Cardiac muscle cell (in vitro differentiated cells and primary cell): ENCODE measurements at regions not wholly inside any gene's neighbourhood (a gene's known extent, or its start where the extent isn't known, plus 50 kb on each side); places are given as distances from the start of the nearest gene placed in this dataset.
"Not testable (repeated sequence)": the region's sequence is repeated elsewhere in the genome, so short reads cannot be mapped to it uniquely, and the experiment has no call there.

Experiments
- DNase-seq, 2 donors: peaks; one replicate each; pipeline versions ENCODE4 v3.0.0 to v3.0.0-alpha.2; 2010 to 2017; ENCODE audit warnings: low read depth in 1 of 2, low spot score in 1 of 2
- H3K27ac ChIP-seq: fragments of 200-600 bp; sonication (generic); 2 replicates; pipeline ENCODE4 v1.5.1; 2016
- H3K27me3 ChIP-seq: fragments of 200-600 bp; sonication (generic); 2 replicates; pipeline ENCODE4 v1.6.0; 2016; ENCODE audit warnings: control low read depth
- H3K36me3 ChIP-seq: fragments of 200-600 bp; sonication (generic); 2 replicates; pipeline ENCODE4 v1.5.1; 2016; ENCODE audit warnings: control low read depth
- H3K4me1 ChIP-seq: fragments of 200-600 bp; sonication (generic); 2 replicates; pipeline ENCODE4 v1.8.1; 2017; ENCODE audit warnings: low read depth, mild to moderate bottlenecking, mixed run types
- H3K4me3 ChIP-seq: fragments of 200-600 bp; sonication (generic); 2 replicates; pipeline ENCODE4 v1.5.1; 2016; ENCODE audit warnings: mild to moderate bottlenecking
- H3K9me3 ChIP-seq: fragments of 200-600 bp; sonication (generic); 2 replicates; pipeline ENCODE4 v1.5.1; 2017; ENCODE audit warnings: low read depth, mild to moderate bottlenecking, control low read depth
- TF ChIP-seq, protein P1 (sequence below): IDR thresholded peaks from 2 replicates; pipeline ENCODE4 v1.5.1; 2012; ENCODE audit warnings: low read depth, mild to moderate bottlenecking, low read length

DNA sequence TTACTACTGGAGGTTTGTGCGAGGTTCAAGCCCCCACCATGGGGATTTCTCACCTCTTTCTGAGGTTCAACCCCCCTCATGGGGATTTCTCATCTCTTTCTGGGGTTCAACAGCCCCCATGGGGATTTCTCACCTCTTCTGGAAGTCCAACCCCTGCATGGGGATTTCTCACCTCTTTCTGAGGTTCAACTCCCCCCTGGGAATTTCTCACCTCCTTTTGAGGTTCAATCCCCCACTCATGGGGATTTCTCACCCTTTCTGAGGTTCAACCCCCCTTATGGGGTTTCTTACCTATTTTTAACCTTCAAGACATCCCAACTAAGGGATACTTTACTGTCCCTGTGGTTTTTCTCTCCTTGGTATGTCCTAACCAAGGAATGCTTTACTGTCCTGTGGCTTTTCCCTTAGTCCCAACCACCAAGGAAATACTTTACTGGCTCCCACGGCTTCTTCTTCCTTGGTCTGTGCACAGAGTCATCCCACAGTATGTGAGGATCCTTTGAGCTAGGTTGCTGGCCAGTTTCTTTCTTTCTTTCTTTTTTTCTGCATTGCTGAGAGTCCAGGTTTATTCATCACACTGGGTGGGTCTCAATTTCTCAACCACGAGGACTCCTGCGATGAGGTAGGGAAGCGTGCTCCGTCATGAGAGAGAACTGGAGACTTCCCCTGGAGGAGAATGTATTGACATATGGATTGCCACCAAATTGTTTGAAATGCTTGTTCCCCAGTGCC lies 2140.2 kb downstream of the TP53TG3F start:
- no peak for DNase-seq
- Histone ChIP-seq H3K27me3 (no peaks in the 10 kb centered on the region), H3K27ac (no peak overlapping the region), H3K4me1 (no peaks in the 10 kb centered on the region), H3K4me3 (no peak overlapping the region), H3K9me3 (no peaks in the 10 kb centered on the region), H3K36me3 (no peaks in the 10 kb centered on the region)
- TF ChIP-seq, protein P1, sequence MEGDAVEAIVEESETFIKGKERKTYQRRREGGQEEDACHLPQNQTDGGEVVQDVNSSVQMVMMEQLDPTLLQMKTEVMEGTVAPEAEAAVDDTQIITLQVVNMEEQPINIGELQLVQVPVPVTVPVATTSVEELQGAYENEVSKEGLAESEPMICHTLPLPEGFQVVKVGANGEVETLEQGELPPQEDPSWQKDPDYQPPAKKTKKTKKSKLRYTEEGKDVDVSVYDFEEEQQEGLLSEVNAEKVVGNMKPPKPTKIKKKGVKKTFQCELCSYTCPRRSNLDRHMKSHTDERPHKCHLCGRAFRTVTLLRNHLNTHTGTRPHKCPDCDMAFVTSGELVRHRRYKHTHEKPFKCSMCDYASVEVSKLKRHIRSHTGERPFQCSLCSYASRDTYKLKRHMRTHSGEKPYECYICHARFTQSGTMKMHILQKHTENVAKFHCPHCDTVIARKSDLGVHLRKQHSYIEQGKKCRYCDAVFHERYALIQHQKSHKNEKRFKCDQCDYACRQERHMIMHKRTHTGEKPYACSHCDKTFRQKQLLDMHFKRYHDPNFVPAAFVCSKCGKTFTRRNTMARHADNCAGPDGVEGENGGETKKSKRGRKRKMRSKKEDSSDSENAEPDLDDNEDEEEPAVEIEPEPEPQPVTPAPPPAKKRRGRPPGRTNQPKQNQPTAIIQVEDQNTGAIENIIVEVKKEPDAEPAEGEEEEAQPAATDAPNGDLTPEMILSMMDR = no peak

DNA sequence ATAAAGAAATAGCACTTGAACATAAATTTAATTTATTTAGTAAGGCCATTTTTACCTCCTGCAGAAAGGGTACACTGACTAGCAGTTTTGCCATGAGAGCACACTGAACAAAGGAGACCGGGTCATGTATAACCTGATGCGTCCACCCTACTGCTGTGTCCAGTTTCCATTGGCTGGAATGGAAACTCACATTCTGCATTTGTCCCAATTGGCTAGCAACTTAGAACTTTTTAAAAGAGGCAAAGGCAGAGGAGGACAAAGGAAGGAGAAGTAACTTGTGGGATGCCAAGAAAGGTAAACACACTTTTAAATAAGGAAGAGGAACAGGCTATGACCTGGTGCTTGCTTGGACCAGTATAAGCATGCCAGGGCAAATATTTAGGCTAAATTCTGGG lies 2140.7 kb downstream of the TP53TG3F start:
- not testable (repeated sequence) for H3K36me3 ChIP-seq, H3K9me3 ChIP-seq, H3K27me3 ChIP-seq, H3K4me3 ChIP-seq, H3K4me1 ChIP-seq, H3K27ac ChIP-seq, DNase-seq

DNA sequence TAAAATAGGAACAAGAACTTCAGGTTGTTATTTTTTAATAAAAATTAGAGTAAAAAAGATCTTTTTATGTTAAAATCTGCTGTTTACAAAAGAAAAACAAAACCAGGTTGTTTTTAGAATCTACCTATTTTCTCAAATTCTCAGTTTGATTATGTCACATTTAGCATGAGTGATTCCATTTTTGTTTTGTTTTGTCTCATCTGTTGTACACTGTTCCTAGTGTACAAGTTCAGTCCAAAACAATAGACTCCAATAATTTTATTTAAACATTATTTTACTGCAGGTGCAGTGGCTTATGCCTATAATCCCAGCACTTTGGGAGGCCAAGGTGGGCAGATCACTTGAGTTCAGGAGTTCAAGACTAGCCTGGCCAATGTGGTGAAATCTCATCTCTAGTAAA lies 2142.7 kb downstream of the TP53TG3F start:
- no peaks in the 10 kb centered on the region for H3K27me3 ChIP-seq
- TF ChIP-seq, protein P1 = no peak
- no peaks in the 10 kb centered on the region for H3K9me3 ChIP-seq
- H3K36me3 ChIP-seq = no peaks in the 10 kb centered on the region
- H3K4me3 ChIP-seq = no peak overlapping the region
- no peak overlapping the region for H3K27ac ChIP-seq
- no peaks in the 10 kb centered on the region for H3K4me1 ChIP-seq
- no peak for DNase-seq

DNA sequence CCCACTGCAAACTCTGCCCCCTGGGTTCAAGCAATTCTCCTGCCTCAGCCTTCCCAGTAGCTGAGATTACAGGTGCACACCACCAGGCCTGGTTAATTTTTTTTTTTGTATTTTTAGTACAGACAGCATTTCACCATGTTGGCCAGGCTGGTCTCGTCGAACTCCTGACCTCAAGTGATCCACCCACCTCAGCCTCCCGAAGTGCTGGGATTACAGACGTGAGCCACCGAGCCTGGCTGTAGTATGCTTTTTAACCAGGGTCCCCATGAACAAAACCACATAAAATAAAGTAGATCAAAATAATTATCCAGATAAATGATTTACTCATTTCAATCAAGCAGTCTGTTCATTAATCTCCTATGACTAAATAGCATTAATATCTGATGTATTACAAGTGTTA lies 2144.0 kb downstream of the TP53TG3F start:
- H3K4me1 ChIP-seq, DNase-seq, H3K27me3 ChIP-seq, H3K4me3 ChIP-seq, H3K9me3 ChIP-seq, H3K36me3 ChIP-seq, H3K27ac ChIP-seq: not testable (repeated sequence)

DNA sequence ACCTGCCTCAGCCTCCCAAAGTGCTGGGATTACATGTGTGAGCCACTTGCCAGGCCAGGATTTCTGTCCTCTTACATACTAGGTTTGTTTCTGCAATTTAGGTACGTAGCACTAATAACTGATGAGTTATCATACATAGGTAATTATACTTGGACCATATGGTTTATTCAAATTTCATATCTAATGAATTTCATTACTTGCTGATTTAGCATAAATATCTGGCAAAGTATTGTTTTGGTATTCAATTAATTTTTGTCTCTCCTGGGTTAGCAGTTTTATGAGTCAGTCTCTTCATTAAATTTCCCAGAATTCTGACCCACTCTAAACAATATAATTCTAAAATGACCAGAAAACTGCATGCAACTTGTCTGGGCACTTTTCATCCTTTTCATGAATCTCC lies 2146.5 kb downstream of the TP53TG3F start:
- Histone ChIP-seq H3K27me3 (no peaks in the 10 kb centered on the region), H3K9me3 (no peaks in the 10 kb centered on the region), H3K4me1 (no peaks in the 10 kb centered on the region), H3K4me3 (no peak overlapping the region), H3K27ac (no peak overlapping the region), H3K36me3 (no peaks in the 10 kb centered on the region)
- TF ChIP-seq, protein P1 = no peak
- no peak for DNase-seq

DNA sequence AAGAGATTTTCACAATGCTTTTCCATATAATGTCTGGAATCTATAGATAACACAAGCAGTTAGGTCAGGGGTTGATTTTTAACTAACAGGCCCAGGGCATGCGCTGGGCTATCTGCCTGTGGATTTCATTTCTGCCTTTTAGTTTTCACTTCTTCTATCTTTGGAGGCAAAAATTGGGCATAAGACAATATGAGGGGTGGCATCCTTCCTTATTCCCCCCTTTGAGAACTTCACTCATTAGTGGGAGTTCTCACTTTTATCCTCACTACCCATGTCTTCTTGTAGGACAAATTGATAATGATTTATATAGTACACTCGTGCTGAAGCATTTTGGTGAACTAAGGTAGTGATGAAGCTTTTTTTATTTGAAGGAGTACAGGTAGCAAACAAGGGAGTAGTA lies 2155.5 kb downstream of the TP53TG3F start:
- DNase-seq, H3K4me1 ChIP-seq, H3K36me3 ChIP-seq, H3K9me3 ChIP-seq, H3K27ac ChIP-seq, H3K27me3 ChIP-seq, H3K4me3 ChIP-seq: not testable (repeated sequence)

DNA sequence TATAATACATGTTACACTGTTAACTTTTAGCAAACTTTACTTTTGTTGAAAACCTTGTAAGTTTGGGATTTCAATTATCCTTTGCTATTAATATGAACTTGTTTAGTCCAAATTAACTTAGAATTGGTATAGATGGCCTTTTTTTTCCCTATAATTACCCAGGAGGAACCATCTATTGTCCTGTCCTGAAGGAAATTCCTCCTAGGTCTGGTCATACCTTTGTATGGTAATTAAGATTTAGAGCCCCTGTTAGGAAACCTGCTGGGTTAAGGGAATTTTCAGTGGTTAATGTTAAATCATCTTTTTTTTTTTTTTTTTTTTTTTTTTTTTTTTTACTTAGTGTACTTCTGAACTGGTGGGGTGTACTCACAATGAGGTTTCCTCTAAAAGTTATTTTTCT lies 2159.8 kb downstream of the TP53TG3F start:
- H3K36me3 ChIP-seq, H3K27me3 ChIP-seq, H3K4me1 ChIP-seq, DNase-seq, H3K9me3 ChIP-seq, H3K27ac ChIP-seq, H3K4me3 ChIP-seq: not testable (repeated sequence)

DNA sequence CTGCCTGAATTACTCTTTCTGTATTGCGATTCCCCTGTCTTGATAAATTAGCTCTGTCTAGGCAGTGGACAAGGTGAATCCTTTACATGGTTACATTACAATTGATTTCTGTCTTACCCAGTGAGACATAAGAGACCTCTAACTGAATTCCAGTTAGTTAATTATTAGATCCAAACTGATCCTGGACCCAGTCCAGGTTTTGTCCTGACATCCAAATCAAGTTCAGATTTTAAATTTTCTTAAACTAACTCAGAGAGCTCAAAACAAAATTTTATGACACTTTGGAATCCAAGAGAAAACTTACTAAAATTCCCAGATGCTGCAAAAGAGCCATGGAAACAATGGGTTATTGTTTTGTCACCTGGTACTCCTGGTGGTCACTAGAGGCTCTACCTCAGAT lies 2166.6 kb downstream of the TP53TG3F start:
- no peaks in the 10 kb centered on the region for H3K9me3 ChIP-seq

More for the DNA sequence above, 2166.6 kb downstream of the TP53TG3F start:
- TF ChIP-seq, protein P1 = no peak
- Histone ChIP-seq H3K36me3 (no peaks in the 10 kb centered on the region), H3K4me1 (no peaks in the 10 kb centered on the region), H3K27me3 (no peaks in the 10 kb centered on the region), H3K27ac (no peak overlapping the region), H3K4me3 (no peak overlapping the region)
- DNase-seq = no peak
